H7 (cell line): ENCODE measurements at regions not wholly inside any gene's neighbourhood (a gene's known extent, or its start where the extent isn't known, plus 50 kb on each side); places are given as distances from the start of the nearest gene placed in this dataset.
A peak's percentile ranks its signal among the peaks of the same experiment; 100 is the strongest.
"Not testable (repeated sequence)": the region's sequence is repeated elsewhere in the genome, so short reads cannot be mapped to it uniquely, and the experiment has no call there.

ENCODE experiments used
- DNase-seq: peaks from one replicate; pipeline ENCODE4 v3.0.0; 2012
- H3K27me3 ChIP-seq: 2 replicates; pipeline ENCODE4 v1.6.0; 2011; ENCODE audit warnings: mild to moderate bottlenecking, low read length; ENCODE audit not compliant: control insufficient read depth, insufficient read depth
- H3K36me3 ChIP-seq: replicated peaks from 2 replicates; pipeline ENCODE4 v1.5.1; 2011; ENCODE audit warnings: low read length; ENCODE audit not compliant: control insufficient read depth, insufficient read depth
- H3K4me3 ChIP-seq: 2 replicates; pipeline ENCODE4 v1.5.1; 2011; ENCODE audit warnings: low read depth, mild to moderate bottlenecking, control low read depth, low read length, moderate library complexity; ENCODE audit not compliant: insufficient read depth

GRCh38 chrX:115425359-115425758 is 135.6 kb upstream of the PLS3 start:
- no peaks in the 10 kb centered on the region for H3K36me3 ChIP-seq
- no peaks in the 10 kb centered on the region for H3K27me3 ChIP-seq
- DNase-seq: no peak
- no peak overlapping the region for H3K4me3 ChIP-seq

GRCh38 chrX:115427861-115428410 is 133.0 kb upstream of the PLS3 start:
- H3K36me3 ChIP-seq: no peaks in the 10 kb centered on the region
- DNase-seq: peak; percentile 11
- H3K27me3 ChIP-seq: no peaks in the 10 kb centered on the region
- H3K4me3 ChIP-seq: no peak overlapping the region

DNA sequence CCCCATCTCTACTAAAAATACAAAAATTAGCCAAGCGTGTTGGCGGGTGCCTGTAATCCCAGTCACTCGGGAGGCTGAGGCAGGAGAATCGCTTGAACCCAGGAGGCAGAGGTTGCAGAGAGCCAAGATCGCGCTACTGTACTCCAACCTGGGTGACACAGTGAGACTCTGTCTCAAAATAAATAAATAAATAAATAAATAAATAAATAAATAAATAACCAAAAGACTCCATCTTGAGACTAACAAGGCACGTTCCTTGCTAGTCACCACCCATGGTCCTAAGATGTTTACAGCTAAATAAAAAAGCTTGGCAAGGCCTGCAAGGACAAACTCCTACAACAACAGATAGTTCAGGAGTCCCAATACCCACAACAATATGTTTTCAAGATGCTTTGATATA is 126.1 kb upstream of the PLS3 start:
- H3K27me3 ChIP-seq, H3K4me3 ChIP-seq, DNase-seq, H3K36me3 ChIP-seq: not testable (repeated sequence)

DNA sequence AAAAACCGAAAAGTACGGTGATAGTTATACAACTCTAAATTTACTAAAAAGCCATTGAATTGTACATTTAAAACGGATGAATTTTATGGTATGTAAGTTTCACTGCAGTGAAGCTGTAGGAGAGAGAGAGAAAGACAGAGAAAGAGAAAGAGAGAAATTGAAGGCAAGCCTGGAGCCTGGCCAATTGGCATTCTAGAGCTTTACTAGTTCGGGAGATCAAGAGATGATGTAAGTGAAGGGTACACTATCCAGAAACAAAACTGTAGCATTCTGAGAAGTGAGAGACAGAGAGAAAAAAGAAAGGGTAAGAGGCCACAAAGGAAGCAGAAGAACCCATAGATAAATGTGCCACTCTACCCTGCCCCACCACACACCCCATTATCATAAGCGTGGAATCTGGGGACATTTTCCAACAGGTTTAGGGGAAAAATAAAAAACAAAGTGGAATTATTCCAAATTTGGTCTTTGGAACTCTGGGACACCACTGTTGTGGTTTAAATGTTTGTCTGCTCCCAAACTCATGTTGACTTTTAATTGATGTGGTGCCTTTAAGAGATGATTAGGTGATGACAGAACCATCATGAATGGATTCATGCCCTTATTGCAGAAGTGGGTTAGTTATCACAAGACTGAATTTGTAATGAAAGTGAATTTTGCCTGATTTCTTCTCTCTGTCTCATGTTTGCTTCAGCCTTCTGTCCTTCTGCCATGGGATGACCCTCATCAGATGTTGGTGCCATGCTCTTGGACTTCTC is 123.0 kb upstream of the PLS3 start:
- DNase-seq: no peak
- no peaks in the 10 kb centered on the region for H3K36me3 ChIP-seq

DNA sequence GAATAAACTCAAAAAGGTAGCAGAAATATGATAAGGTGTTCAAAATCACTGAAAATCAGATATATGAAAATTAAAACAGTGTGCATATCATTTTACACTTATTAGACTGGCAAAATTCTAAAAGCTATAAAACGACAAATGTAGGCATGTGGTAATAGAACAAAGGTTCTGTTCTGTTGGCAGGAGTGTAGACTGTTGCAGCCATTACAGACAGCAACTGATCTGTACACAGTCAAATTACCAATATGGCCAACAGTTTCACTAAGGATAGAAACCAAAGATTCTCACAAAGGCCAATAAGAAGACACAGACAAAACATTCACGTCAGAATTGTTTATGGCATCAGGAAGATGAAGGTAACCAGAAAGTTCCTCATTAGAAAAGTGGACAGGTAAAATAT is 112.8 kb upstream of the PLS3 start:
- Histone ChIP-seq H3K36me3 (no peaks in the 10 kb centered on the region), H3K27me3 (no peaks in the 10 kb centered on the region), H3K4me3 (no peak overlapping the region)
- no peak for DNase-seq

More for the DNA sequence above, 123.0 kb upstream of the PLS3 start:
- H3K27me3 ChIP-seq: no peaks in the 10 kb centered on the region
- H3K4me3 ChIP-seq: no peak overlapping the region

- Histone ChIP-seq H3K27me3 (no peaks in the 10 kb centered on the region), H3K36me3 (no peaks in the 10 kb centered on the region), H3K4me3 (no peak overlapping the region)
- DNase-seq: no peak
Measured at GRCh38 chrX:115449742-115450141, 111.2 kb upstream of the PLS3 start.

DNA sequence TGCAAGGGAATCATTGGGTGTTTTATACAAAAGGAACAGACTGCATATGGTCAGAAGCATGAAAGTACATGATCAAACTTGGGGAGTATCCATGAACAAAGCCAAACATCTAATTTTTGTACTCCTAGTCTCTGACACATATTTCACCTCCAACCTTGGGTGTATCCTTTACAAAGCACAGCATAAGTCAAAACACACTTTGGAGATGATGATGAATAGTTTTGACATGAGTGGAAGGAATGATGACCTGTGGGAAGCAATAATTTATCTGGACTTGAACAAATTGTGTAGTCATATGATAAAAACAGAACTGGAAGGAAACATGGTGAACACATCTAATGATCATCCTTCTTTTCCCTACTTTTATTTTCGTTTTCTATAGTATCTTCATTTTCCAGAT is 108.7 kb upstream of the PLS3 start:
- H3K4me3 ChIP-seq: no peak overlapping the region
- no peaks in the 10 kb centered on the region for H3K36me3 ChIP-seq
- no peak for DNase-seq
- no peaks in the 10 kb centered on the region for H3K27me3 ChIP-seq

DNA sequence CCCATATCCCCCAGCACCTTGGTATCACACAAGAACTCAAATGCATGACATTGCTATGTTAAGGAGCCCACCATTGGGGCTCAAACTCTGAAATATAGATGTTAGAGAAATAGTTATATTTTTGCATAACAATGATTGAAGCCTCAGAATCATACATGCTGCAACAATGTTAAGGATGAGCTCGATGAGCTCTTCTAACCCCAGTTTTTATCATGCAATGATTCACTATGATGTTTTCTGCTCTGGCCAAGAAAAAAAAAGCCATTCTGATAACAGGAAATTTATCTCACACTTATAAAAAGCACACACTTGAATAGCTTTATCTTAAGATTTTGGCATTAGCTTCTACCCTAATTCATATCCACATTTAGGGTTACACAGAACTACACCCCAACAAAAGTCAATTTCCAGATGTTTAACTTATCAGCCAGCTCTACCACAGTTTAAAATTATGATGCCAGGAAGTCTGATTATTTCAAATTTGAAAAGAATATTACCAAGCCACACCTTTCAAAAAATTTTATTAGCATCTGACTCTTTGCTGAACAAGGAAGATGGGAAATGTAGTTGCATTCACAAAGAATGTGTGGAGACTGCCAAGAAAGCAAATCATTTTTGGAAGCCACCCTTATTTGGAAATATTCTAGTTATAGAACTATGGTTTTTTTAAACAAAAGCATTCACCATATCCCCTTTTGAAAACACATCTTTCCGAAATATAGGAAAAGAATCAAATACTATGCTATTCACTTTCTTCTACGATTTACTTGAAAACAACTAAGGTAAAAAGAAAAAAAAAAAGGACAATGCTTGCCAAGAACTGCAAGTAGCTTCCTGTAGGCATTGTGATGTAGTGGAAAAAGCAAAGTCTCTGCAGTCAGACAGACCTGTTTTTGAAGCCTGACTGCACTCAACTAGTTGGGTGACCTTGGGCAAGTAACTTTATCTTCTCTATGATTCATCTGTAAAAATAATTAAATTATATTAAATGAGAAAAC is 100.8 kb upstream of the PLS3 start:
- Histone ChIP-seq H3K27me3 (no peaks in the 10 kb centered on the region), H3K36me3 (no peaks in the 10 kb centered on the region), H3K4me3 (no peak overlapping the region)
- DNase-seq: no peak

GRCh38 chrX:115462406-115462805 is 98.6 kb upstream of the PLS3 start:
- no peak for DNase-seq
- Histone ChIP-seq H3K4me3 (no peak overlapping the region), H3K36me3 (no peaks in the 10 kb centered on the region), H3K27me3 (no peaks in the 10 kb centered on the region)

GRCh38 chrX:115467961-115468360 is 93.0 kb upstream of the PLS3 start:
- Histone ChIP-seq H3K27me3 (no peaks in the 10 kb centered on the region), H3K36me3 (no peaks in the 10 kb centered on the region), H3K4me3 (no peak overlapping the region)
- no peak for DNase-seq

GRCh38 chrX:115472131-115472530 is 88.8 kb upstream of the PLS3 start:
- Histone ChIP-seq H3K4me3 (no peak overlapping the region), H3K36me3 (no peaks in the 10 kb centered on the region), H3K27me3 (no peaks in the 10 kb centered on the region)
- no peak for DNase-seq

DNA sequence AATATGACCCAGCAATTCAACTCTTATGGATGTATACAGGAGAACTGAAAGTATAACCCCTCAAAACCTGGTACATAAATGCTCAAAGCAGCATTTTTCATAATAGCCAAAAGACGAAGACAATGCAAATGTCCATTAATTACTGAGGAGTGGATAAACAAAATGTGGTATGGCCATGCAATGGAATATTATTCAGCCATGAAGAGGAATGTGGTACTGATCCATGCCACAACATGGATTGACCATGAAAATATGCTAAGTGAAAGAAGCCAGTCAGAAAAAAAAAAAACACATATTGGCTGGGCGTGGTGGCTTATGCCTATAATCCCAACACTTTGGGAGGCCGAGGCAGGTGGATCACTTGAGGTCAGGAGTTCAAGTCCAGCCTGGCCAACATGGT is 74.5 kb upstream of the PLS3 start:
- DNase-seq: no peak
- H3K27me3 ChIP-seq: no peaks in the 10 kb centered on the region
- no peak overlapping the region for H3K4me3 ChIP-seq

GRCh38 chrX:115487608-115488007 is 73.4 kb upstream of the PLS3 start:
- no peak for DNase-seq
- Histone ChIP-seq H3K36me3 (no peaks in the 10 kb centered on the region), H3K4me3 (no peak overlapping the region), H3K27me3 (no peaks in the 10 kb centered on the region)

More for the DNA sequence above, 74.5 kb upstream of the PLS3 start:
- H3K36me3 ChIP-seq: no peaks in the 10 kb centered on the region

GRCh38 chrX:115490814-115491213 is 70.2 kb upstream of the PLS3 start:
- no peaks in the 10 kb centered on the region for H3K27me3 ChIP-seq
- DNase-seq: no peak
- no peaks in the 10 kb centered on the region for H3K36me3 ChIP-seq
- no peak overlapping the region for H3K4me3 ChIP-seq

DNA sequence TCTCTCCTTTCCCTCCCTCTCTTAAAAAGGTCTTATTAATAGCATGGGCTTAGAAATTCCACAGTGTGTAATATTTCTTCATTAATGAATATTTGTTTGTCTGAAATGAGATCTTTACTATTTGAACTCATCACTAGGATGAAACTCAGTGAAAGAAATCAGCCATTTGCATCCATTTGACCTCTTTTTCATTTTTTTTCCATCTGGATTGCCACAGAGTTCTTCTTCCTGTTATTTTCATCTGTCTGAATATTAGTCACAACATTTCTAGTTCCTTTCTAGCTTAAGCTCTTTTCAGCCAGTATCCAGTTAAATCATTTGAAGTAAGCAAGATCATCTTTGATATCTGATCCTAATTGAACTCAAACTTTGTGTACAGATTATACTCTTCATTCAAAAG is 69.2 kb upstream of the PLS3 start:
- Histone ChIP-seq H3K4me3 (no peak overlapping the region), H3K27me3 (no peaks in the 10 kb centered on the region), H3K36me3 (no peaks in the 10 kb centered on the region)
- DNase-seq: no peak
